ENCODE measurements at regions not wholly inside any gene's neighbourhood (a gene's known extent, or its start where the extent isn't known, plus 50 kb on each side); places are given as distances from the start of the nearest gene placed in this dataset.

- DNase-seq, result no peak
These were observed 302.2 kb upstream of the VLDLR start for GRCh38 chr9:2319421-2319820.

- DNase-seq, result no peak
These were observed 301.5 kb upstream of the VLDLR start for GRCh38 chr9:2320114-2320513.

- no peak for DNase-seq
These were observed 301.0 kb upstream of the VLDLR start for GRCh38 chr9:2320632-2321031.

- DNase-seq, result no peak
These were observed 300.0 kb upstream of the VLDLR start for GRCh38 chr9:2321523-2322148.

GRCh38 chr9:2324742-2325141 is 296.8 kb upstream of the VLDLR start:
- no peak for DNase-seq

GRCh38 chr9:2332663-2333062 is 288.9 kb upstream of the VLDLR start:
- DNase-seq, result no peak

GRCh38 chr9:2335260-2335659 is 286.3 kb upstream of the VLDLR start:
- DNase-seq, result no peak

- no peak for DNase-seq
These were observed 285.5 kb upstream of the VLDLR start for GRCh38 chr9:2336055-2336454.

GRCh38 chr9:2337131-2337530 is 284.5 kb upstream of the VLDLR start:
- DNase-seq, result no peak

GRCh38 chr9:2337627-2338026 is 284.0 kb upstream of the VLDLR start:
- DNase-seq, result no peak

GRCh38 chr9:2338777-2339365 is 282.7 kb upstream of the VLDLR start:
- no peak for DNase-seq

GRCh38 chr9:2339416-2339815 is 282.2 kb upstream of the VLDLR start:
- no peak for DNase-seq

- DNase-seq, result no peak
These were observed 281.4 kb upstream of the VLDLR start for GRCh38 chr9:2340046-2340760.

- DNase-seq, result no peak
These were observed 280.5 kb upstream of the VLDLR start for GRCh38 chr9:2341126-2341525.

GRCh38 chr9:2341956-2342355 is 279.6 kb upstream of the VLDLR start:
- DNase-seq, result no peak

GRCh38 chr9:2343756-2344155 is 277.8 kb upstream of the VLDLR start:
- DNase-seq, result no peak

- no peak for DNase-seq
These were observed 277.2 kb upstream of the VLDLR start for GRCh38 chr9:2344436-2344835.

- no peak for DNase-seq
These were observed 276.6 kb upstream of the VLDLR start for GRCh38 chr9:2345013-2345412.

GRCh38 chr9:2346277-2346913 is 275.2 kb upstream of the VLDLR start:
- no peak for DNase-seq

- no peak for DNase-seq
These were observed 270.3 kb upstream of the VLDLR start for GRCh38 chr9:2351324-2351723.

- no peak for DNase-seq
These were observed 267.4 kb upstream of the VLDLR start for GRCh38 chr9:2354216-2354615.

GRCh38 chr9:2354856-2355696 is 266.5 kb upstream of the VLDLR start:
- DNase-seq, result no peak

- no peak for DNase-seq
These were observed 265.9 kb upstream of the VLDLR start for GRCh38 chr9:2355697-2355983.
